ENCODE measurements at regions not wholly inside any gene's neighbourhood (a gene's known extent, or its start where the extent isn't known, plus 50 kb on each side); places are given as distances from the start of the nearest gene placed in this dataset.

DNA sequence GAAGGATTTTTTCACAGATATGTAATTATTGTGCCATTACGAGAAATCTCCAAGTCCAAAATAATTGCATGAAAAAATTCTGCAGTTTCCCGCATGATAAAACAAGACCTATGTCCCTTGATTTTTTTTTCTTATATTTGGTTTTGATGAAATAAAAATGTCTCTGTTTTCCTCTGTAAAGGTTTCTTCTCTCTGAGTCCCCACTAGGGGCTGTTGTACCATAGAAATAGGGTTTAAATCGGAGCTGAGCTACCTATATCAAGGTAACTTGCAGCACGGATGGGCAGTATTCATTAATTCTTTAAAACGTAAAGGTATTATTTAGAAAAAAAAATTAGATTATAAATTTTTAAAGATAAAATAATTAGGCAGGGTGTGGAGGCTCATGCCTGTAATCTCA, 66.6 kb upstream of the IGF1R start:
- Histone ChIP-seq H3K9me2 (ENCODE audit: insufficient read depth) (no peaks in the 10 kb centered on the region), H3K36me3 (ENCODE audit: control insufficient read depth in 1 of 2, insufficient read depth in 2 of 2, low read length in 2 of 2) (no peaks in the 10 kb centered on the region), H3K4me2 (ENCODE audit: low read length) (no peak overlapping the region), H4K20me1 (ENCODE audit: insufficient read depth) (no peaks in the 10 kb centered on the region), H3K4me3 (replicated peaks in 1 of 2; ENCODE audit: low read depth in 1 of 2, low read length in 2 of 2) (no peak overlapping the region), H3K79me2 (ENCODE audit: insufficient read depth, low read length) (no peaks in the 10 kb centered on the region), H3K27me3 (ENCODE audit: insufficient read depth, low read length) (peaks cover 54% of the 10 kb centered on the region), H3K9ac (ENCODE audit: low read length) (no peak overlapping the region), H3K4me1 (ENCODE audit: control insufficient read depth in 1 of 2, insufficient read depth in 2 of 2, low read length in 2 of 2) (no peaks in the 10 kb centered on the region), H3K27ac (ENCODE audit: low read depth, low read length) (no peak overlapping the region), H2AFZ (ENCODE audit: low read depth, low read length, poor library complexity, severe bottlenecking) (no peak overlapping the region), H3K9me3 (ENCODE audit: control insufficient read depth in 1 of 2, insufficient read depth in 1 of 2, low read depth in 1 of 2, low read length in 2 of 2) (no peaks in the 10 kb centered on the region)
- ChIA-PET RAD21 (ENCODE audit: low non-redundant PET in 1 of 2, low total read pairs in 2 of 2, uncharacterized antibody in 2 of 2, unreplicated experiment in 2 of 2) (interaction anchor here in 1 of 2 experiments (0.8 kb wide), 1 partner anchor 495 kb away, joined by 3 read pairs; no protein-coding TSS in a partner anchor), POLR2A (interaction anchor here (0.9 kb wide), 1 partner anchor 13 kb away, joined by 3 read pairs; no protein-coding TSS in a partner anchor), CTCF (interaction anchor here (1.1 to 1.7 kb wide), 6 partner anchors 9 to 78 kb away, joined by 3 to 9 read pairs (median 4); no protein-coding TSS in a partner anchor)
- intact Hi-C loops (cut with micrococcal nuclease), result no loop called here
- TF ChIP-seq SIN3A (IDR thresholded peaks at IDR 0.05; ENCODE audit: low read depth), result no peak
- TF ChIP-seq ZFX (IDR thresholded peaks at IDR 0.05), result no peak
- TF ChIP-seq, protein P1, sequence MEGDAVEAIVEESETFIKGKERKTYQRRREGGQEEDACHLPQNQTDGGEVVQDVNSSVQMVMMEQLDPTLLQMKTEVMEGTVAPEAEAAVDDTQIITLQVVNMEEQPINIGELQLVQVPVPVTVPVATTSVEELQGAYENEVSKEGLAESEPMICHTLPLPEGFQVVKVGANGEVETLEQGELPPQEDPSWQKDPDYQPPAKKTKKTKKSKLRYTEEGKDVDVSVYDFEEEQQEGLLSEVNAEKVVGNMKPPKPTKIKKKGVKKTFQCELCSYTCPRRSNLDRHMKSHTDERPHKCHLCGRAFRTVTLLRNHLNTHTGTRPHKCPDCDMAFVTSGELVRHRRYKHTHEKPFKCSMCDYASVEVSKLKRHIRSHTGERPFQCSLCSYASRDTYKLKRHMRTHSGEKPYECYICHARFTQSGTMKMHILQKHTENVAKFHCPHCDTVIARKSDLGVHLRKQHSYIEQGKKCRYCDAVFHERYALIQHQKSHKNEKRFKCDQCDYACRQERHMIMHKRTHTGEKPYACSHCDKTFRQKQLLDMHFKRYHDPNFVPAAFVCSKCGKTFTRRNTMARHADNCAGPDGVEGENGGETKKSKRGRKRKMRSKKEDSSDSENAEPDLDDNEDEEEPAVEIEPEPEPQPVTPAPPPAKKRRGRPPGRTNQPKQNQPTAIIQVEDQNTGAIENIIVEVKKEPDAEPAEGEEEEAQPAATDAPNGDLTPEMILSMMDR (IDR thresholded peaks at IDR 0.05 in 2 of 3, conservative IDR thresholded peaks at IDR 0.05 in 1 of 3; ENCODE audit: borderline replicate concordance in 1 of 3, insufficient read depth in 1 of 3, low read depth in 2 of 3, low read length in 2 of 3), result peak; percentile 9 to 45 (median 37); a peak in 4 of 6 replicates
- peak; percentile 29; the same call in 1 of the 2 replicates for TF ChIP-seq RAD21 (IDR thresholded peaks at IDR 0.05; ENCODE audit: low read depth)
- ATAC-seq, result peak; percentile 63
- no TSS peak for BruUV-seq (replicated peaks)
- no peak for DNase-seq (ENCODE audit: low read depth, low spot score)

DNA sequence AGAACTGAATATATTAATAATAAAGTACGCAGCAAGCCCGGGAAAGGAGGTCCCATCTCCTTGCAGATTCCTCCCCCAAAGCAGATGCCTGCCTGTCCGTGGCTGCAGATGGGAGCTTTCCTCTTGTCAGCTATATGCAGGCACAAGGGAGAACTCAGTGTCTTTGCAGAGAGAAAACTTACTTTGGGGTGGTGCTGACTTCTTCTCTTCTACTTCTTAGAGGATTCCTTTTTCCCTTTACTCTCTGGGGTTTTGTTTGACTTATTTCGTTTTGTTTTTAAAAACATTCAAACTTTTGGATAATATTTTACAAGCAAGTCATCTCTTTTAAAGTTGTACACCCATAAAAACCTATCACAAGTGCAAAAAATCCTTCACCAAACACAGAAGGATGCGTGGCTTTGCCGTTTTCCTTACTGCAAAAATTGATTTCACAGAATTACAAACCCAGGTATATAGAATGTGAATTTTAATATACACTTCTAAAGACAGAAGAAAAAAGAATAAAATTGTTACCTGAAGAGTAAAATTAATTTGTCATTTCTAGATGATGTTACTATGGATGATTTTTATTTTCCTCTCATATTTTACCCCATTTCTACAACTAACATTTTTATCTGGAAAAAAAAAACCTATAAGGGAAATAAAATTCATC, 65.3 kb upstream of the IGF1R start:
- Histone ChIP-seq H3K4me3 (replicated peaks in 1 of 2; ENCODE audit: low read depth in 1 of 2, low read length in 2 of 2) (no peak overlapping the region), H3K9me2 (ENCODE audit: insufficient read depth) (no peaks in the 10 kb centered on the region), H3K36me3 (ENCODE audit: control insufficient read depth in 1 of 2, insufficient read depth in 2 of 2, low read length in 2 of 2) (no peaks in the 10 kb centered on the region), H3K27me3 (ENCODE audit: insufficient read depth, low read length) (peaks cover 55% of the 10 kb centered on the region), H3K27ac (ENCODE audit: low read depth, low read length) (no peak overlapping the region), H3K79me2 (ENCODE audit: insufficient read depth, low read length) (no peaks in the 10 kb centered on the region), H4K20me1 (ENCODE audit: insufficient read depth) (no peaks in the 10 kb centered on the region), H3K9me3 (ENCODE audit: control insufficient read depth in 1 of 2, insufficient read depth in 1 of 2, low read depth in 1 of 2, low read length in 2 of 2) (no peaks in the 10 kb centered on the region), H2AFZ (ENCODE audit: low read depth, low read length, poor library complexity, severe bottlenecking) (no peak overlapping the region), H3K9ac (ENCODE audit: low read length) (no peak overlapping the region), H3K4me2 (ENCODE audit: low read length) (no peak overlapping the region), H3K4me1 (ENCODE audit: control insufficient read depth in 1 of 2, insufficient read depth in 2 of 2, low read length in 2 of 2) (no peaks in the 10 kb centered on the region)
- intact Hi-C loops (cut with micrococcal nuclease), result no loop called here
- BruUV-seq (replicated peaks), result no TSS peak
- ChIA-PET RAD21 (ENCODE audit: low non-redundant PET in 1 of 2, low total read pairs in 2 of 2, uncharacterized antibody in 2 of 2, unreplicated experiment in 2 of 2) (no interaction called here), POLR2A (no interaction called here), CTCF (interaction anchor here (0.6 to 1.4 kb wide), 2 partner anchors 7 to 14 kb away, joined by 3 read pairs; no protein-coding TSS in a partner anchor)
- TF ChIP-seq, protein P2, sequence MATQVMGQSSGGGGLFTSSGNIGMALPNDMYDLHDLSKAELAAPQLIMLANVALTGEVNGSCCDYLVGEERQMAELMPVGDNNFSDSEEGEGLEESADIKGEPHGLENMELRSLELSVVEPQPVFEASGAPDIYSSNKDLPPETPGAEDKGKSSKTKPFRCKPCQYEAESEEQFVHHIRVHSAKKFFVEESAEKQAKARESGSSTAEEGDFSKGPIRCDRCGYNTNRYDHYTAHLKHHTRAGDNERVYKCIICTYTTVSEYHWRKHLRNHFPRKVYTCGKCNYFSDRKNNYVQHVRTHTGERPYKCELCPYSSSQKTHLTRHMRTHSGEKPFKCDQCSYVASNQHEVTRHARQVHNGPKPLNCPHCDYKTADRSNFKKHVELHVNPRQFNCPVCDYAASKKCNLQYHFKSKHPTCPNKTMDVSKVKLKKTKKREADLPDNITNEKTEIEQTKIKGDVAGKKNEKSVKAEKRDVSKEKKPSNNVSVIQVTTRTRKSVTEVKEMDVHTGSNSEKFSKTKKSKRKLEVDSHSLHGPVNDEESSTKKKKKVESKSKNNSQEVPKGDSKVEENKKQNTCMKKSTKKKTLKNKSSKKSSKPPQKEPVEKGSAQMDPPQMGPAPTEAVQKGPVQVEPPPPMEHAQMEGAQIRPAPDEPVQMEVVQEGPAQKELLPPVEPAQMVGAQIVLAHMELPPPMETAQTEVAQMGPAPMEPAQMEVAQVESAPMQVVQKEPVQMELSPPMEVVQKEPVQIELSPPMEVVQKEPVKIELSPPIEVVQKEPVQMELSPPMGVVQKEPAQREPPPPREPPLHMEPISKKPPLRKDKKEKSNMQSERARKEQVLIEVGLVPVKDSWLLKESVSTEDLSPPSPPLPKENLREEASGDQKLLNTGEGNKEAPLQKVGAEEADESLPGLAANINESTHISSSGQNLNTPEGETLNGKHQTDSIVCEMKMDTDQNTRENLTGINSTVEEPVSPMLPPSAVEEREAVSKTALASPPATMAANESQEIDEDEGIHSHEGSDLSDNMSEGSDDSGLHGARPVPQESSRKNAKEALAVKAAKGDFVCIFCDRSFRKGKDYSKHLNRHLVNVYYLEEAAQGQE (IDR thresholded peaks at IDR 0.05; ENCODE audit: low read depth), result no peak
- no peak for TF ChIP-seq POLR2A (IDR thresholded peaks at IDR 0.05; ENCODE audit: borderline replicate concordance, extremely low read depth, insufficient read depth, insufficient read length)
- TF ChIP-seq EZH2 (IDR thresholded peaks at IDR 0.05), result no peak
- TF ChIP-seq CEBPB (IDR thresholded peaks at IDR 0.05; ENCODE audit: low read depth), result no peak
- no peak for TF ChIP-seq CBX3 (IDR thresholded peaks at IDR 0.05; ENCODE audit: low read depth)
- TF ChIP-seq FOSL1 (IDR thresholded peaks at IDR 0.05; ENCODE audit: low read depth), result no peak
- DNase-seq (ENCODE audit: low read depth, low spot score), result no peak
- ATAC-seq, result no peak
